Panc1 (cell line): ENCODE measurements at regions not wholly inside any gene's neighbourhood (a gene's known extent, or its start where the extent isn't known, plus 50 kb on each side); places are given as distances from the start of the nearest gene placed in this dataset.

Experiments used
- ATAC-seq: fragments of 200-7000 bp; cut with Tn5 transposase; 2 replicates; pipeline ENCODE4 v1.9.1; 2020; ENCODE audit warnings: mild to moderate bottlenecking, moderate library complexity
- BruUV-seq: library from RNA; stranded (reverse); fragments of 400-500 nt; replicated peaks from 2 replicates; lab custom pipeline; 2021; lab: Mats Ljungman, UMichigan
- CTCF ChIA-PET: fragments of 300-600 bp; sonication (Branson Sonifier 250); formaldehyde crosslinking; loops from one replicate; lab custom pipeline; 2022; ENCODE audit warnings: antibody characterized with exemption; lab: Charles Lee
- POLR2A ChIA-PET: fragments of 300-600 bp; sonication (Branson Sonifier 250); formaldehyde crosslinking; loops from one replicate; lab custom pipeline; 2022; ENCODE audit warnings: antibody characterized with exemption; lab: Charles Lee
- DNase-seq: peaks from one replicate; pipeline ENCODE4 v3.0.0-alpha.2; 2010; ENCODE audit warnings: low read depth, low spot score
- H3K27ac ChIP-seq: 2 replicates; pipeline ENCODE4 v1.5.1; 2011; ENCODE audit warnings: mild to moderate bottlenecking, low read length, inconsistent platforms
- H3K27me3 ChIP-seq: fragments of 200-500 bp; sonication (Bioruptor generic); 2 replicates; pipeline ENCODE4 v1.6.0; 2014; ENCODE audit warnings: low read length, inconsistent platforms; ENCODE audit not compliant: control insufficient read depth, insufficient read depth
- H3K36me3 ChIP-seq: fragments of 200-500 bp; sonication (Bioruptor generic); 2 replicates; pipeline ENCODE4 v1.5.1; 2014; ENCODE audit warnings: inconsistent platforms, mild to moderate bottlenecking, low read length, moderate library complexity; ENCODE audit not compliant: control insufficient read depth, insufficient read depth
- H3K4me1 ChIP-seq: 2 replicates; pipeline ENCODE4 v1.5.1; 2011; ENCODE audit warnings: inconsistent platforms, mild to moderate bottlenecking, low read length, moderate library complexity; ENCODE audit not compliant: control insufficient read depth, insufficient read depth
- H3K4me3 ChIP-seq, 2 experiments: 2 replicates each; pipeline ENCODE4 v1.5.1; 2011 to 2012; ENCODE audit warnings: low read depth in 2 of 2, low read length in 2 of 2, mild to moderate bottlenecking in 2 of 2, inconsistent platforms in 1 of 2, moderate library complexity in 1 of 2
- H3K9me3 ChIP-seq: fragments of 200-500 bp; sonication (Bioruptor generic); 2 replicates; pipeline ENCODE4 v1.5.1; 2014; ENCODE audit warnings: low read depth, mild to moderate bottlenecking, inconsistent platforms, low read length, moderate library complexity; ENCODE audit not compliant: control insufficient read depth, insufficient read depth
- POLR2AphosphoS5 ChIP-seq: IDR thresholded peaks from 2 replicates; pipeline ENCODE4 v1.6.1; 2012; ENCODE audit warnings: mild to moderate bottlenecking, low read depth, low read length, moderate library complexity
- SIN3A ChIP-seq: IDR thresholded peaks from 2 replicates; pipeline ENCODE4 v1.6.1; 2012; ENCODE audit warnings: low read depth, mild to moderate bottlenecking, low read length, moderate library complexity, borderline replicate concordance; ENCODE audit not compliant: insufficient read depth
- TCF7L2 ChIP-seq: IDR thresholded peaks from 2 replicates; pipeline ENCODE4 v1.6.1; 2011; ENCODE audit warnings: mild to moderate bottlenecking, low read depth, low read length, inconsistent platforms
- in situ Hi-C: cut with HindIII; loops from 2 replicates; pipeline ENCODE4 v1.10.0; 2016; ENCODE audit warnings: low sequenced_read_pairs, low pct_unique_long_range_greater_than_20kb
- intact Hi-C: fragments of 100-400 bp; cut with micrococcal nuclease; formaldehyde crosslinking; loops from one replicate; pipeline ENCODE4 v1.10.0; 2022; ENCODE audit not compliant: unreplicated experiment
- TF ChIP-seq, protein P1 (sequence below), 2 experiments: IDR thresholded peaks; 2 replicates each; pipeline ENCODE4 v1.6.1; 2011 to 2012; ENCODE audit warnings: low read depth in 2 of 2, control low read depth in 1 of 2, low read length in 1 of 2, mild to moderate bottlenecking in 1 of 2, moderate library complexity in 1 of 2; ENCODE audit not compliant: insufficient read depth in 1 of 2
- TF ChIP-seq, protein P2 (sequence below): fragments of 450-650 bp; IDR thresholded peaks from 2 replicates; pipeline ENCODE4 v1.5.1; 2017; ENCODE audit warnings: mild to moderate bottlenecking

DNA sequence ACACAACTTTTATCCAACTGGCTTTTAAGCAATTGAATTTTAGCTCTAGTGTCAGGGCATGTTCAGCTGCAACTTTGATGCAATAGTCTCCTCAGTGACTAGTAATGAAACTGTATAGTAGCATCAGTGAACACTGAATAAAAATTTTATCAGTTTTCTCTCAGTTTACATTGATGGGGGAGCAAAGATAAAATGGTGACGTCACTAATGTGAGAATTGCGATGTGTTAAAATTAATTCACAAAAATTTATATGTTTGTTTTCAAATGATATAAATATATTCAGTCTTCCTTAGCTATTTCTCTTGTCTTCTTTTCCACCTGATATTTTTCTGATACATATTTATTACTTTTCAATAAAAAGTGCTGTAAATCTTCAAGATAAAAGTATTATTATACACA, 508.8 kb upstream of the AGA start:
- no peaks in the 10 kb centered on the region for H3K36me3 ChIP-seq

DNA sequence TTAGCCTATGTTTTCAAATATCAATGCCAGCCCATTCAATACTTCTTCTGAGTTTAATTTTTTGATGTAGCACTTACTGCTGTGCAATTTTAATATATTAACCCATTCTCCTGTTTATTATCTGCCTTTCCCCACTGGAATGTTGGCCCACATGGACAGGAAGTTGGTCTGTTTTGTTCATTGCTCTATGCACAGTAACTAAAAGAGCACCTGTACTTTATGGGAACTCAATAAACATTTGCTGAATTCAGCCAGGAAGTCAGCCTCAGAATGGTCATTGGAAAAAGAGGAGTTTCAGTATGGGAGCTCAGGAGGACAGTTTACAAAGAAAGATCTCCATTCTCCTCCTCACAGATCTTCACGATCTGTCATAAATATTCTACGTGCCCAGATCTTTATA, 510.5 kb upstream of the AGA start:
- no peak overlapping the region for H3K27ac ChIP-seq
- no peak overlapping the region for H3K4me3 ChIP-seq
- POLR2A ChIA-PET, result no interaction called here
- TF ChIP-seq, protein P1, sequence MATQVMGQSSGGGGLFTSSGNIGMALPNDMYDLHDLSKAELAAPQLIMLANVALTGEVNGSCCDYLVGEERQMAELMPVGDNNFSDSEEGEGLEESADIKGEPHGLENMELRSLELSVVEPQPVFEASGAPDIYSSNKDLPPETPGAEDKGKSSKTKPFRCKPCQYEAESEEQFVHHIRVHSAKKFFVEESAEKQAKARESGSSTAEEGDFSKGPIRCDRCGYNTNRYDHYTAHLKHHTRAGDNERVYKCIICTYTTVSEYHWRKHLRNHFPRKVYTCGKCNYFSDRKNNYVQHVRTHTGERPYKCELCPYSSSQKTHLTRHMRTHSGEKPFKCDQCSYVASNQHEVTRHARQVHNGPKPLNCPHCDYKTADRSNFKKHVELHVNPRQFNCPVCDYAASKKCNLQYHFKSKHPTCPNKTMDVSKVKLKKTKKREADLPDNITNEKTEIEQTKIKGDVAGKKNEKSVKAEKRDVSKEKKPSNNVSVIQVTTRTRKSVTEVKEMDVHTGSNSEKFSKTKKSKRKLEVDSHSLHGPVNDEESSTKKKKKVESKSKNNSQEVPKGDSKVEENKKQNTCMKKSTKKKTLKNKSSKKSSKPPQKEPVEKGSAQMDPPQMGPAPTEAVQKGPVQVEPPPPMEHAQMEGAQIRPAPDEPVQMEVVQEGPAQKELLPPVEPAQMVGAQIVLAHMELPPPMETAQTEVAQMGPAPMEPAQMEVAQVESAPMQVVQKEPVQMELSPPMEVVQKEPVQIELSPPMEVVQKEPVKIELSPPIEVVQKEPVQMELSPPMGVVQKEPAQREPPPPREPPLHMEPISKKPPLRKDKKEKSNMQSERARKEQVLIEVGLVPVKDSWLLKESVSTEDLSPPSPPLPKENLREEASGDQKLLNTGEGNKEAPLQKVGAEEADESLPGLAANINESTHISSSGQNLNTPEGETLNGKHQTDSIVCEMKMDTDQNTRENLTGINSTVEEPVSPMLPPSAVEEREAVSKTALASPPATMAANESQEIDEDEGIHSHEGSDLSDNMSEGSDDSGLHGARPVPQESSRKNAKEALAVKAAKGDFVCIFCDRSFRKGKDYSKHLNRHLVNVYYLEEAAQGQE (IDR thresholded peaks at IDR 0.05; ENCODE audit: insufficient read depth in 1 of 2, low read depth in 2 of 2, low read length in 1 of 2), result no peak
- TF ChIP-seq SIN3A (no peak), POLR2AphosphoS5 (no peak), TCF7L2 (no peak)
- TF ChIP-seq, protein P2, sequence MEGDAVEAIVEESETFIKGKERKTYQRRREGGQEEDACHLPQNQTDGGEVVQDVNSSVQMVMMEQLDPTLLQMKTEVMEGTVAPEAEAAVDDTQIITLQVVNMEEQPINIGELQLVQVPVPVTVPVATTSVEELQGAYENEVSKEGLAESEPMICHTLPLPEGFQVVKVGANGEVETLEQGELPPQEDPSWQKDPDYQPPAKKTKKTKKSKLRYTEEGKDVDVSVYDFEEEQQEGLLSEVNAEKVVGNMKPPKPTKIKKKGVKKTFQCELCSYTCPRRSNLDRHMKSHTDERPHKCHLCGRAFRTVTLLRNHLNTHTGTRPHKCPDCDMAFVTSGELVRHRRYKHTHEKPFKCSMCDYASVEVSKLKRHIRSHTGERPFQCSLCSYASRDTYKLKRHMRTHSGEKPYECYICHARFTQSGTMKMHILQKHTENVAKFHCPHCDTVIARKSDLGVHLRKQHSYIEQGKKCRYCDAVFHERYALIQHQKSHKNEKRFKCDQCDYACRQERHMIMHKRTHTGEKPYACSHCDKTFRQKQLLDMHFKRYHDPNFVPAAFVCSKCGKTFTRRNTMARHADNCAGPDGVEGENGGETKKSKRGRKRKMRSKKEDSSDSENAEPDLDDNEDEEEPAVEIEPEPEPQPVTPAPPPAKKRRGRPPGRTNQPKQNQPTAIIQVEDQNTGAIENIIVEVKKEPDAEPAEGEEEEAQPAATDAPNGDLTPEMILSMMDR, result no peak
- H3K9me3 ChIP-seq, result no peaks in the 10 kb centered on the region
- in situ Hi-C loops, result no loop called here
- intact Hi-C loops, result no loop called here
- no peaks in the 10 kb centered on the region for H3K4me1 ChIP-seq
- H3K27me3 ChIP-seq, result no peaks in the 10 kb centered on the region
- DNase-seq, result no peak
- BruUV-seq, result no TSS peak
- no peaks in the 10 kb centered on the region for H3K36me3 ChIP-seq
- ATAC-seq, result no peak
- CTCF ChIA-PET, result no interaction called here

More for the DNA sequence above, 508.8 kb upstream of the AGA start:
- BruUV-seq, result no TSS peak
- ATAC-seq (no peak), DNase-seq (no peak)
- in situ Hi-C loops (no loop called here), intact Hi-C loops (no loop called here)
- no peak overlapping the region for H3K27ac ChIP-seq
- H3K27me3 ChIP-seq, result no peaks in the 10 kb centered on the region
- POLR2A ChIA-PET, result no interaction called here
- TF ChIP-seq, protein P1 (IDR thresholded peaks at IDR 0.05; ENCODE audit: insufficient read depth in 1 of 2, low read depth in 2 of 2, low read length in 1 of 2), result no peak
- TF ChIP-seq, protein P2, result no peak
- no peak for TF ChIP-seq POLR2AphosphoS5
- no peak for TF ChIP-seq SIN3A
- TF ChIP-seq TCF7L2, result no peak
- no peak overlapping the region for H3K4me3 ChIP-seq
- CTCF ChIA-PET, result no interaction called here
- H3K4me1 ChIP-seq, result no peaks in the 10 kb centered on the region
- H3K9me3 ChIP-seq, result no peaks in the 10 kb centered on the region
